ENCODE measurements at regions not wholly inside any gene's neighbourhood (a gene's known extent, or its start where the extent isn't known, plus 50 kb on each side); places are given as distances from the start of the nearest gene placed in this dataset.
"Not testable (repeated sequence)": the region's sequence is repeated elsewhere in the genome, so short reads cannot be mapped to it uniquely, and the experiment has no call there.

GRCh38 chr15:30690153-30690552, 64.2 kb downstream of the ARHGAP11B start:
- not testable (repeated sequence) for TF ChIP-seq POLR2A (IDR thresholded peaks at IDR 0.05; ENCODE audit: low read length); GATA1 (IDR thresholded peaks at IDR 0.05; ENCODE audit: low read depth, low read length)
